GM23338 (cell line): ENCODE measurements at regions not wholly inside any gene's neighbourhood (a gene's known extent, or its start where the extent isn't known, plus 50 kb on each side); places are given as distances from the start of the nearest gene placed in this dataset.

Experiments used
- ATAC-seq: fragments of 200-7000 bp; cut with Tn5 transposase; 3 replicates; pipeline ENCODE4 v1.9.1; 2020
- DNase-seq: peaks from one replicate; pipeline ENCODE4 v3.0.0-alpha.2; 2015; ENCODE audit warnings: low spot score
- H2AFZ ChIP-seq: fragments of 200-600 bp; sonication (generic); 2 replicates; pipeline ENCODE4 v1.8.0; 2016; ENCODE audit warnings: antibody characterized with exemption, mild to moderate bottlenecking, moderate library complexity
- H3F3A ChIP-seq: fragments of 200-600 bp; sonication (generic); replicated peaks from 2 replicates; pipeline ENCODE4 v1.8.0; 2017; ENCODE audit warnings: antibody characterized with exemption, mixed run types, low read depth
- H3K27ac ChIP-seq: fragments of 200-600 bp; sonication (generic); 2 replicates; pipeline ENCODE4 v1.6.1; 2016; ENCODE audit warnings: low read depth
- H3K27me3 ChIP-seq: fragments of 200-600 bp; sonication (generic); 2 replicates; pipeline ENCODE4 v1.8.0; 2016; ENCODE audit warnings: mild to moderate bottlenecking, mixed run types, moderate library complexity; ENCODE audit not compliant: insufficient read depth
- H3K36me3 ChIP-seq: fragments of 200-600 bp; sonication (generic); 2 replicates; pipeline ENCODE4 v1.8.0; 2016; ENCODE audit warnings: mild to moderate bottlenecking; ENCODE audit not compliant: insufficient read depth
- H3K4me1 ChIP-seq: fragments of 200-600 bp; sonication (generic); 2 replicates; pipeline ENCODE4 v1.8.0; 2016; ENCODE audit warnings: mild to moderate bottlenecking, moderate library complexity; ENCODE audit not compliant: insufficient read depth
- H3K4me2 ChIP-seq: fragments of 200-600 bp; sonication (generic); 2 replicates; pipeline ENCODE4 v1.7.1; 2017; ENCODE audit warnings: mixed run types
- H3K4me3 ChIP-seq: fragments of 200-600 bp; sonication (generic); 2 replicates; pipeline ENCODE4 v1.6.1; 2016; ENCODE audit warnings: mixed run types
- H3K79me2 ChIP-seq: fragments of 200-600 bp; sonication (generic); replicated peaks from 2 replicates; pipeline ENCODE4 v1.8.0; 2017; ENCODE audit warnings: mild to moderate bottlenecking; ENCODE audit not compliant: insufficient read depth
- H3K9me2 ChIP-seq: fragments of 200-600 bp; sonication (generic); 2 replicates; pipeline ENCODE4 v1.8.0; 2017; ENCODE audit not compliant: insufficient read depth
- H4K20me1 ChIP-seq: fragments of 200-600 bp; sonication (generic); replicated peaks from 2 replicates; pipeline ENCODE4 v1.8.0; 2017; ENCODE audit warnings: mild to moderate bottlenecking; ENCODE audit not compliant: insufficient read depth
- H3K27ac Mint-ChIP-seq: 2 replicates; pipeline ENCODE4 v1.8.0; 2020; ENCODE audit warnings: inconsistent platforms, mild to moderate bottlenecking, moderate library complexity, mixed read lengths
- H3K27me3 Mint-ChIP-seq: 3 replicates; pipeline ENCODE4 v1.8.0; 2022; ENCODE audit warnings: low read depth, mild to moderate bottlenecking, moderate library complexity, mixed read lengths, inconsistent platforms; ENCODE audit not compliant: insufficient read depth, poor library complexity
- H3K36me3 Mint-ChIP-seq: 3 replicates; pipeline ENCODE4 v1.8.0; 2021; ENCODE audit warnings: low read depth, mild to moderate bottlenecking, inconsistent platforms, moderate library complexity, mixed read lengths
- H3K4me1 Mint-ChIP-seq: 3 replicates; pipeline ENCODE4 v1.8.0; 2020; ENCODE audit warnings: mild to moderate bottlenecking, inconsistent platforms, mixed read lengths
- H3K4me3 Mint-ChIP-seq: 3 replicates; pipeline ENCODE4 v1.8.0; 2021; ENCODE audit warnings: moderate library complexity, mild to moderate bottlenecking, inconsistent platforms, mixed read lengths
- H3K9me3 Mint-ChIP-seq: 3 replicates; pipeline ENCODE4 v1.8.0; 2020; ENCODE audit warnings: moderate library complexity, mild to moderate bottlenecking, inconsistent platforms, mixed read lengths
- CREB1 ChIP-seq: fragments of 250-450 bp; sonication (Bioruptor Pico); IDR thresholded peaks from 2 replicates; pipeline ENCODE4 v1.5.0; 2020; ENCODE audit warnings: low read depth, mild to moderate bottlenecking, moderate library complexity
- CTCF ChIP-seq, 2 experiments: fragments of 200-600 bp in 1 of 2; sonication (generic) in 1 of 2; conservative IDR thresholded peaks; 2 replicates each; pipeline versions ENCODE4 v1.5.1 to v1.6.1; 2016 to 2017; ENCODE audit warnings: antibody characterized with exemption in 2 of 2, low read depth in 2 of 2, mild to moderate bottlenecking in 2 of 2, moderate library complexity in 1 of 2
- ETS1 ChIP-seq: IDR thresholded peaks from 2 replicates; pipeline ENCODE4 v1.6.1; 2016; ENCODE audit warnings: antibody characterized with exemption
- EZH2 ChIP-seq: fragments of 200-600 bp; sonication (generic); IDR thresholded peaks from one replicate; pipeline ENCODE4 v1.8.0; 2017; ENCODE audit warnings: antibody characterized with exemption, mild to moderate bottlenecking, low read depth; ENCODE audit not compliant: unreplicated experiment
- EZH2phosphoT487 ChIP-seq: fragments of 200-600 bp; sonication (generic); IDR thresholded peaks from one replicate; pipeline ENCODE4 v1.8.1; 2018; ENCODE audit warnings: antibody characterized with exemption; ENCODE audit not compliant: unreplicated experiment
- JUNB ChIP-seq: IDR thresholded peaks from one replicate; pipeline ENCODE4 v1.6.1; 2016; ENCODE audit warnings: antibody characterized with exemption; ENCODE audit not compliant: unreplicated experiment
- NANOG ChIP-seq: IDR thresholded peaks from 2 replicates; pipeline ENCODE4 v1.6.1; 2016; ENCODE audit warnings: antibody characterized with exemption, borderline replicate concordance
- POLR2AphosphoS5 ChIP-seq: IDR thresholded peaks from 2 replicates; pipeline ENCODE4 v1.6.1; 2016; ENCODE audit warnings: antibody characterized with exemption, low read depth
- STAT1 ChIP-seq: IDR thresholded peaks from one replicate; pipeline ENCODE4 v1.6.1; 2016; ENCODE audit warnings: antibody characterized with exemption; ENCODE audit not compliant: unreplicated experiment
- ZNF114 ChIP-seq: fragments of 250-450 bp; sonication (Bioruptor Pico); IDR thresholded peaks from 2 replicates; pipeline ENCODE4 v1.5.0; 2020; ENCODE audit warnings: mild to moderate bottlenecking, moderate library complexity
- ZNF331 ChIP-seq: fragments of 250-450 bp; sonication (Bioruptor Pico); IDR thresholded peaks from 2 replicates; pipeline ENCODE4 v1.5.0; 2020; ENCODE audit warnings: low read depth, mild to moderate bottlenecking, moderate library complexity
- TF ChIP-seq, protein P1 (sequence below): fragments of 250-450 bp; sonication (Bioruptor Pico); IDR thresholded peaks from 2 replicates; pipeline ENCODE4 v1.5.0; 2020; ENCODE audit warnings: mild to moderate bottlenecking, moderate library complexity
- TF ChIP-seq, protein P2 (sequence below): IDR thresholded peaks from one replicate; pipeline ENCODE4 v1.6.1; 2018; ENCODE audit warnings: antibody characterized with exemption; ENCODE audit not compliant: unreplicated experiment

- no peak overlapping the region for H3K4me3 Mint-ChIP-seq
Observed at GRCh38 chr4:133245226-133245625, 96.1 kb downstream of the PCDH10 start.

More at GRCh38 chr4:133245226-133245625, 96.1 kb downstream of the PCDH10 start:
- Mint-ChIP-seq H3K36me3 (no peaks in the 10 kb centered on the region), H3K9me3 (no peaks in the 10 kb centered on the region), H3K4me1 (no peaks in the 10 kb centered on the region), H3K27me3 (no peaks in the 10 kb centered on the region), H3K27ac (no peak overlapping the region)
- Histone ChIP-seq H3K36me3 (no peaks in the 10 kb centered on the region), H2AFZ (no peak overlapping the region), H3K27me3 (no peaks in the 10 kb centered on the region), H4K20me1 (no peaks in the 10 kb centered on the region), H3K27ac (no peak overlapping the region), H3K9me2 (no peaks in the 10 kb centered on the region), H3K4me1 (no peaks in the 10 kb centered on the region), H3K4me3 (no peak overlapping the region), H3K79me2 (no peaks in the 10 kb centered on the region), H3F3A (no peaks in the 10 kb centered on the region), H3K4me2 (no peak overlapping the region)
- TF ChIP-seq CTCF (conservative IDR thresholded peaks at IDR 0.05; ENCODE audit: low read depth in 2 of 2) (no peak), ZNF114 (CRISPR knock-in tag) (no peak), EZH2phosphoT487 (no peak), POLR2AphosphoS5 (no peak), NANOG (no peak), CREB1 (no peak), ETS1 (no peak), EZH2 (no peak), STAT1 (no peak), ZNF331 (CRISPR knock-in tag) (no peak), JUNB (no peak)
- TF ChIP-seq, protein P1, sequence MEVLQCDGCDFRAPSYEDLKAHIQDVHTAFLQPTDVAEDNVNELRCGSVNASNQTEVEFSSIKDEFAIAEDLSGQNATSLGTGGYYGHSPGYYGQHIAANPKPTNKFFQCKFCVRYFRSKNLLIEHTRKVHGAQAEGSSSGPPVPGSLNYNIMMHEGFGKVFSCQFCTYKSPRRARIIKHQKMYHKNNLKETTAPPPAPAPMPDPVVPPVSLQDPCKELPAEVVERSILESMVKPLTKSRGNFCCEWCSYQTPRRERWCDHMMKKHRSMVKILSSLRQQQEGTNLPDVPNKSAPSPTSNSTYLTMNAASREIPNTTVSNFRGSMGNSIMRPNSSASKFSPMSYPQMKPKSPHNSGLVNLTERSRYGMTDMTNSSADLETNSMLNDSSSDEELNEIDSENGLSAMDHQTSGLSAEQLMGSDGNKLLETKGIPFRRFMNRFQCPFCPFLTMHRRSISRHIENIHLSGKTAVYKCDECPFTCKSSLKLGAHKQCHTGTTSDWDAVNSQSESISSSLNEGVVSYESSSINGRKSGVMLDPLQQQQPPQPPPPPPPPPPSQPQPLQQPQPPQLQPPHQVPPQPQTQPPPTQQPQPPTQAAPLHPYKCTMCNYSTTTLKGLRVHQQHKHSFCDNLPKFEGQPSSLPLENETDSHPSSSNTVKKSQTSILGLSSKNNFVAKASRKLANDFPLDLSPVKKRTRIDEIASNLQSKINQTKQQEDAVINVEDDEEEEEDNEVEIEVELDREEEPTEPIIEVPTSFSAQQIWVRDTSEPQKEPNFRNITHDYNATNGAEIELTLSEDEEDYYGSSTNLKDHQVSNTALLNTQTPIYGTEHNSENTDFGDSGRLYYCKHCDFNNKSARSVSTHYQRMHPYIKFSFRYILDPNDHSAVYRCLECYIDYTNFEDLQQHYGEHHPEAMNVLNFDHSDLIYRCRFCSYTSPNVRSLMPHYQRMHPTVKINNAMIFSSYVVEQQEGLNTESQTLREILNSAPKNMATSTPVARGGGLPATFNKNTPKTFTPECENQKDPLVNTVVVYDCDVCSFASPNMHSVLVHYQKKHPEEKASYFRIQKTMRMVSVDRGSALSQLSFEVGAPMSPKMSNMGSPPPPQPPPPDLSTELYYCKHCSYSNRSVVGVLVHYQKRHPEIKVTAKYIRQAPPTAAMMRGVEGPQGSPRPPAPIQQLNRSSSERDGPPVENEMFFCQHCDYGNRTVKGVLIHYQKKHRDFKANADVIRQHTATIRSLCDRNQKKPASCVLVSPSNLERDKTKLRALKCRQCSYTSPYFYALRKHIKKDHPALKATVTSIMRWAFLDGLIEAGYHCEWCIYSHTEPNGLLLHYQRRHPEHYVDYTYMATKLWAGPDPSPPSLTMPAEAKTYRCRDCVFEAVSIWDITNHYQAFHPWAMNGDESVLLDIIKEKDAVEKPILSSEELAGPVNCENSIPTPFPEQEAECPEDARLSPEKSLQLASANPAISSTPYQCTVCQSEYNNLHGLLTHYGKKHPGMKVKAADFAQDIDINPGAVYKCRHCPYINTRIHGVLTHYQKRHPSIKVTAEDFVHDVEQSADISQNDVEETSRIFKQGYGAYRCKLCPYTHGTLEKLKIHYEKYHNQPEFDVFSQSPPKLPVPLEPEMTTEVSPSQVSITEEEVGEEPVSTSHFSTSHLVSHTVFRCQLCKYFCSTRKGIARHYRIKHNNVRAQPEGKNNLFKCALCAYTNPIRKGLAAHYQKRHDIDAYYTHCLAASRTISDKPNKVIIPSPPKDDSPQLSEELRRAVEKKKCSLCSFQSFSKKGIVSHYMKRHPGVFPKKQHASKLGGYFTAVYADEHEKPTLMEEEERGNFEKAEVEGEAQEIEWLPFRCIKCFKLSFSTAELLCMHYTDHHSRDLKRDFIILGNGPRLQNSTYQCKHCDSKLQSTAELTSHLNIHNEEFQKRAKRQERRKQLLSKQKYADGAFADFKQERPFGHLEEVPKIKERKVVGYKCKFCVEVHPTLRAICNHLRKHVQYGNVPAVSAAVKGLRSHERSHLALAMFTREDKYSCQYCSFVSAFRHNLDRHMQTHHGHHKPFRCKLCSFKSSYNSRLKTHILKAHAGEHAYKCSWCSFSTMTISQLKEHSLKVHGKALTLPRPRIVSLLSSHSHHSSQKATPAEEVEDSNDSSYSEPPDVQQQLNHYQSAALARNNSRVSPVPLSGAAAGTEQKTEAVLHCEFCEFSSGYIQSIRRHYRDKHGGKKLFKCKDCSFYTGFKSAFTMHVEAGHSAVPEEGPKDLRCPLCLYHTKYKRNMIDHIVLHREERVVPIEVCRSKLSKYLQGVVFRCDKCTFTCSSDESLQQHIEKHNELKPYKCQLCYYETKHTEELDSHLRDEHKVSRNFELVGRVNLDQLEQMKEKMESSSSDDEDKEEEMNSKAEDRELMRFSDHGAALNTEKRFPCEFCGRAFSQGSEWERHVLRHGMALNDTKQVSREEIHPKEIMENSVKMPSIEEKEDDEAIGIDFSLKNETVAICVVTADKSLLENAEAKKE (CRISPR knock-in tag) = no peak
- TF ChIP-seq, protein P2, sequence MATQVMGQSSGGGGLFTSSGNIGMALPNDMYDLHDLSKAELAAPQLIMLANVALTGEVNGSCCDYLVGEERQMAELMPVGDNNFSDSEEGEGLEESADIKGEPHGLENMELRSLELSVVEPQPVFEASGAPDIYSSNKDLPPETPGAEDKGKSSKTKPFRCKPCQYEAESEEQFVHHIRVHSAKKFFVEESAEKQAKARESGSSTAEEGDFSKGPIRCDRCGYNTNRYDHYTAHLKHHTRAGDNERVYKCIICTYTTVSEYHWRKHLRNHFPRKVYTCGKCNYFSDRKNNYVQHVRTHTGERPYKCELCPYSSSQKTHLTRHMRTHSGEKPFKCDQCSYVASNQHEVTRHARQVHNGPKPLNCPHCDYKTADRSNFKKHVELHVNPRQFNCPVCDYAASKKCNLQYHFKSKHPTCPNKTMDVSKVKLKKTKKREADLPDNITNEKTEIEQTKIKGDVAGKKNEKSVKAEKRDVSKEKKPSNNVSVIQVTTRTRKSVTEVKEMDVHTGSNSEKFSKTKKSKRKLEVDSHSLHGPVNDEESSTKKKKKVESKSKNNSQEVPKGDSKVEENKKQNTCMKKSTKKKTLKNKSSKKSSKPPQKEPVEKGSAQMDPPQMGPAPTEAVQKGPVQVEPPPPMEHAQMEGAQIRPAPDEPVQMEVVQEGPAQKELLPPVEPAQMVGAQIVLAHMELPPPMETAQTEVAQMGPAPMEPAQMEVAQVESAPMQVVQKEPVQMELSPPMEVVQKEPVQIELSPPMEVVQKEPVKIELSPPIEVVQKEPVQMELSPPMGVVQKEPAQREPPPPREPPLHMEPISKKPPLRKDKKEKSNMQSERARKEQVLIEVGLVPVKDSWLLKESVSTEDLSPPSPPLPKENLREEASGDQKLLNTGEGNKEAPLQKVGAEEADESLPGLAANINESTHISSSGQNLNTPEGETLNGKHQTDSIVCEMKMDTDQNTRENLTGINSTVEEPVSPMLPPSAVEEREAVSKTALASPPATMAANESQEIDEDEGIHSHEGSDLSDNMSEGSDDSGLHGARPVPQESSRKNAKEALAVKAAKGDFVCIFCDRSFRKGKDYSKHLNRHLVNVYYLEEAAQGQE = no peak
- ATAC-seq (no peak), DNase-seq (no peak)
